Panc1 (cell line): ENCODE measurements at regions not wholly inside any gene's neighbourhood (a gene's known extent, or its start where the extent isn't known, plus 50 kb on each side); places are given as distances from the start of the nearest gene placed in this dataset.

ENCODE experiments used
- ATAC-seq: fragments of 200-7000 bp; cut with Tn5 transposase; 2 replicates; pipeline ENCODE4 v1.9.1; 2020; ENCODE audit warnings: mild to moderate bottlenecking, moderate library complexity
- BruUV-seq: library from RNA; stranded (reverse); fragments of 400-500 nt; replicated peaks from 2 replicates; lab custom pipeline; 2021; lab: Mats Ljungman, UMichigan
- CTCF ChIA-PET: fragments of 300-600 bp; sonication (Branson Sonifier 250); formaldehyde crosslinking; loops from one replicate; lab custom pipeline; 2022; ENCODE audit warnings: antibody characterized with exemption; lab: Charles Lee
- POLR2A ChIA-PET: fragments of 300-600 bp; sonication (Branson Sonifier 250); formaldehyde crosslinking; loops from one replicate; lab custom pipeline; 2022; ENCODE audit warnings: antibody characterized with exemption; lab: Charles Lee
- DNase-seq: peaks from one replicate; pipeline ENCODE4 v3.0.0-alpha.2; 2010; ENCODE audit warnings: low read depth, low spot score
- H3K27ac ChIP-seq: 2 replicates; pipeline ENCODE4 v1.5.1; 2011; ENCODE audit warnings: mild to moderate bottlenecking, low read length, inconsistent platforms
- H3K27me3 ChIP-seq: fragments of 200-500 bp; sonication (Bioruptor generic); 2 replicates; pipeline ENCODE4 v1.6.0; 2014; ENCODE audit warnings: low read length, inconsistent platforms; ENCODE audit not compliant: control insufficient read depth, insufficient read depth
- H3K36me3 ChIP-seq: fragments of 200-500 bp; sonication (Bioruptor generic); 2 replicates; pipeline ENCODE4 v1.5.1; 2014; ENCODE audit warnings: inconsistent platforms, mild to moderate bottlenecking, low read length, moderate library complexity; ENCODE audit not compliant: control insufficient read depth, insufficient read depth
- H3K4me1 ChIP-seq: 2 replicates; pipeline ENCODE4 v1.5.1; 2011; ENCODE audit warnings: inconsistent platforms, mild to moderate bottlenecking, low read length, moderate library complexity; ENCODE audit not compliant: control insufficient read depth, insufficient read depth
- H3K4me3 ChIP-seq, 2 experiments: 2 replicates each; pipeline ENCODE4 v1.5.1; 2011 to 2012; ENCODE audit warnings: low read depth in 2 of 2, low read length in 2 of 2, mild to moderate bottlenecking in 2 of 2, inconsistent platforms in 1 of 2, moderate library complexity in 1 of 2
- H3K9me3 ChIP-seq: fragments of 200-500 bp; sonication (Bioruptor generic); 2 replicates; pipeline ENCODE4 v1.5.1; 2014; ENCODE audit warnings: low read depth, mild to moderate bottlenecking, inconsistent platforms, low read length, moderate library complexity; ENCODE audit not compliant: control insufficient read depth, insufficient read depth
- POLR2AphosphoS5 ChIP-seq: IDR thresholded peaks from 2 replicates; pipeline ENCODE4 v1.6.1; 2012; ENCODE audit warnings: mild to moderate bottlenecking, low read depth, low read length, moderate library complexity
- SIN3A ChIP-seq: IDR thresholded peaks from 2 replicates; pipeline ENCODE4 v1.6.1; 2012; ENCODE audit warnings: low read depth, mild to moderate bottlenecking, low read length, moderate library complexity, borderline replicate concordance; ENCODE audit not compliant: insufficient read depth
- TCF7L2 ChIP-seq: IDR thresholded peaks from 2 replicates; pipeline ENCODE4 v1.6.1; 2011; ENCODE audit warnings: mild to moderate bottlenecking, low read depth, low read length, inconsistent platforms
- in situ Hi-C: cut with HindIII; loops from 2 replicates; pipeline ENCODE4 v1.10.0; 2016; ENCODE audit warnings: low sequenced_read_pairs, low pct_unique_long_range_greater_than_20kb
- intact Hi-C: fragments of 100-400 bp; cut with micrococcal nuclease; formaldehyde crosslinking; loops from one replicate; pipeline ENCODE4 v1.10.0; 2022; ENCODE audit not compliant: unreplicated experiment
- TF ChIP-seq, protein P1 (sequence below): fragments of 450-650 bp; IDR thresholded peaks from 2 replicates; pipeline ENCODE4 v1.5.1; 2017; ENCODE audit warnings: mild to moderate bottlenecking
- TF ChIP-seq, protein P2 (sequence below), 2 experiments: IDR thresholded peaks; 2 replicates each; pipeline ENCODE4 v1.6.1; 2011 to 2012; ENCODE audit warnings: low read depth in 2 of 2, control low read depth in 1 of 2, low read length in 1 of 2, mild to moderate bottlenecking in 1 of 2, moderate library complexity in 1 of 2; ENCODE audit not compliant: insufficient read depth in 1 of 2

DNA sequence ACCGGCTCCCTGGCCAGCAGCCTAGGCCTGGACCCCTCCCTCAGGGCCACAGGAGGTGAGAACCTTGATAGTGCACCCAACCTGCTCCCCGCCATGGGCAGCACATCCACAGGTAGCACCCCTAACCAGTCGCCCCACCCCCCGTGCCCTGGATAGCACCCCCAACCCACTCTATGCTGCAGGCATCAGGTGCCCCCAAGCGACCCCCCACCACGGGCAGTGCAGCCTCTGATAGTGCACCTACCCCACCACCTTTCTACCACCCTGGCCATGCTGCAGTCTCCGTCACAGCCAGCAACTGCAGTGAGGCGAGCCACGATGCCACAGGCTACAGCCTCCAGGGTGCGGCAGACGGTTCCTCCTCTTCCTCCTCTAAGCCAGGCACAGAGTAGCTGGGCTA lies 55.6 kb downstream of the SOWAHC start:
- Histone ChIP-seq H3K4me1 (no peaks in the 10 kb centered on the region), H3K36me3 (no peaks in the 10 kb centered on the region), H3K27me3 (no peaks in the 10 kb centered on the region; the same call in 1 of the 2 replicates), H3K4me3 (no peak overlapping the region), H3K27ac (no peak overlapping the region), H3K9me3 (no peaks in the 10 kb centered on the region)
- no peak for ATAC-seq
- CTCF ChIA-PET = no interaction called here
- no peak for TF ChIP-seq TCF7L2
- no peak for TF ChIP-seq POLR2AphosphoS5
- TF ChIP-seq, protein P1, sequence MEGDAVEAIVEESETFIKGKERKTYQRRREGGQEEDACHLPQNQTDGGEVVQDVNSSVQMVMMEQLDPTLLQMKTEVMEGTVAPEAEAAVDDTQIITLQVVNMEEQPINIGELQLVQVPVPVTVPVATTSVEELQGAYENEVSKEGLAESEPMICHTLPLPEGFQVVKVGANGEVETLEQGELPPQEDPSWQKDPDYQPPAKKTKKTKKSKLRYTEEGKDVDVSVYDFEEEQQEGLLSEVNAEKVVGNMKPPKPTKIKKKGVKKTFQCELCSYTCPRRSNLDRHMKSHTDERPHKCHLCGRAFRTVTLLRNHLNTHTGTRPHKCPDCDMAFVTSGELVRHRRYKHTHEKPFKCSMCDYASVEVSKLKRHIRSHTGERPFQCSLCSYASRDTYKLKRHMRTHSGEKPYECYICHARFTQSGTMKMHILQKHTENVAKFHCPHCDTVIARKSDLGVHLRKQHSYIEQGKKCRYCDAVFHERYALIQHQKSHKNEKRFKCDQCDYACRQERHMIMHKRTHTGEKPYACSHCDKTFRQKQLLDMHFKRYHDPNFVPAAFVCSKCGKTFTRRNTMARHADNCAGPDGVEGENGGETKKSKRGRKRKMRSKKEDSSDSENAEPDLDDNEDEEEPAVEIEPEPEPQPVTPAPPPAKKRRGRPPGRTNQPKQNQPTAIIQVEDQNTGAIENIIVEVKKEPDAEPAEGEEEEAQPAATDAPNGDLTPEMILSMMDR = no peak
- DNase-seq = no peak
- POLR2A ChIA-PET = no interaction called here
- BruUV-seq = no TSS peak
- in situ Hi-C loops = no loop called here
- intact Hi-C loops = no loop called here

DNA sequence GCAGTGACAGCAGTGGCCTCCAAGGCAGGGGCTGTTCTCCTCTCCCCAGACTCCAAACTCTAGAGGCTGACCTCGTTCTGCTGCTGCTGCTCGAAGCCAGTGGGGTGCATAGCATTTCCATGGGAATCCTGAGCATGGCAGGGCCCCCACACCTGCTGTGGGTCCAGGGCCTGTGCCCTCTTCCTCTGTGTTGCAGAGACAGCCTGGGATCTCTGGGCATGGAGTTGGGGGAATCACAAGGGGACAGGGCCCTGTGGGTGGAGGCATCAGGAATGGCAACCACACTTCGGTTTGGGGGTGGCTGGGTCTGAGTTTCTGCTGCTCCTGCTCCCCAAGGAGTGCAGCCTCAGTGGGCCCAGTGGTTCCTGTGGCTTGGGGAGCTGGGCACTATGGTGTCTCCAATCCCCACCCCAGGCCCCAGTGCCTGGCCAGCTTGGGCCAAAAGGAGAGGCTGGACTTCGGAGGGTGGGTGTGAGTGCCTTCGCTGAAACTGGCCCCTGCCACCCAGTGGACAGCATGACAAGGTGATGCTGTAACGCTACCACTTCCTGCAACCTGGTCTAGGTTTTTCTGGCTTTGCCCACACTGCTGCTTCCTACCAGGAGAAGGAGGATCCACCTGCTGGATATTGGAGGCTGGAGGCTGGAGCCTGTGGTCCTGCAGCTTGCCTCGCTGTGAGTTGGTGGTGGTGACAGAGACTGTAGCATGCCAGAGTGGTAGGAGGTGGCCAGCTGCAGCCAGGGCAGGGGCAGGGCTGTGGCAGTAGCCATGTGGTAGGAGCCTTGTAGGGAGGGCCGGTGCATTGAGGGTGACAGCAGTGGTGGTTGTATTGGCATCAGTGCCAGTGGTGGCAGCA lies 56.6 kb downstream of the SOWAHC start:
- BruUV-seq = no TSS peak
- Histone ChIP-seq H3K4me1 (no peaks in the 10 kb centered on the region), H3K9me3 (no peaks in the 10 kb centered on the region), H3K36me3 (no peaks in the 10 kb centered on the region), H3K27me3 (no peaks in the 10 kb centered on the region; the same call in 1 of the 2 replicates), H3K4me3 (no peak overlapping the region), H3K27ac (no peak overlapping the region)
- intact Hi-C loops (no loop called here), in situ Hi-C loops (no loop called here)
- TF ChIP-seq, protein P2, sequence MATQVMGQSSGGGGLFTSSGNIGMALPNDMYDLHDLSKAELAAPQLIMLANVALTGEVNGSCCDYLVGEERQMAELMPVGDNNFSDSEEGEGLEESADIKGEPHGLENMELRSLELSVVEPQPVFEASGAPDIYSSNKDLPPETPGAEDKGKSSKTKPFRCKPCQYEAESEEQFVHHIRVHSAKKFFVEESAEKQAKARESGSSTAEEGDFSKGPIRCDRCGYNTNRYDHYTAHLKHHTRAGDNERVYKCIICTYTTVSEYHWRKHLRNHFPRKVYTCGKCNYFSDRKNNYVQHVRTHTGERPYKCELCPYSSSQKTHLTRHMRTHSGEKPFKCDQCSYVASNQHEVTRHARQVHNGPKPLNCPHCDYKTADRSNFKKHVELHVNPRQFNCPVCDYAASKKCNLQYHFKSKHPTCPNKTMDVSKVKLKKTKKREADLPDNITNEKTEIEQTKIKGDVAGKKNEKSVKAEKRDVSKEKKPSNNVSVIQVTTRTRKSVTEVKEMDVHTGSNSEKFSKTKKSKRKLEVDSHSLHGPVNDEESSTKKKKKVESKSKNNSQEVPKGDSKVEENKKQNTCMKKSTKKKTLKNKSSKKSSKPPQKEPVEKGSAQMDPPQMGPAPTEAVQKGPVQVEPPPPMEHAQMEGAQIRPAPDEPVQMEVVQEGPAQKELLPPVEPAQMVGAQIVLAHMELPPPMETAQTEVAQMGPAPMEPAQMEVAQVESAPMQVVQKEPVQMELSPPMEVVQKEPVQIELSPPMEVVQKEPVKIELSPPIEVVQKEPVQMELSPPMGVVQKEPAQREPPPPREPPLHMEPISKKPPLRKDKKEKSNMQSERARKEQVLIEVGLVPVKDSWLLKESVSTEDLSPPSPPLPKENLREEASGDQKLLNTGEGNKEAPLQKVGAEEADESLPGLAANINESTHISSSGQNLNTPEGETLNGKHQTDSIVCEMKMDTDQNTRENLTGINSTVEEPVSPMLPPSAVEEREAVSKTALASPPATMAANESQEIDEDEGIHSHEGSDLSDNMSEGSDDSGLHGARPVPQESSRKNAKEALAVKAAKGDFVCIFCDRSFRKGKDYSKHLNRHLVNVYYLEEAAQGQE (IDR thresholded peaks at IDR 0.05; ENCODE audit: insufficient read depth in 1 of 2, low read depth in 2 of 2, low read length in 1 of 2) = no peak
- TF ChIP-seq SIN3A = no peak
- no peak for TF ChIP-seq POLR2AphosphoS5
- no peak for TF ChIP-seq TCF7L2
- TF ChIP-seq, protein P1 = no peak
- DNase-seq (no peak), ATAC-seq (peak; percentile 45; the same call in 1 of the 2 replicates)
- CTCF ChIA-PET = no interaction called here
- POLR2A ChIA-PET = no interaction called here
